Left lung (tissue), 4 donors: ENCODE measurements at regions not wholly inside any gene's neighbourhood (a gene's known extent, or its start where the extent isn't known, plus 50 kb on each side); places are given as distances from the start of the nearest gene placed in this dataset.

Experiments used
- ATAC-seq: fragments of 200-7000 bp; cut with Tn5 transposase; one replicate; pipeline ENCODE4 v1.9.1; 2020; ENCODE audit warnings: moderate library complexity
- DNase-seq, 4 donors: peaks; one replicate each; pipeline ENCODE4 v3.0.0-alpha.2; 2013 to 2020
- H3K27ac ChIP-seq, 2 donors: fragments of 200-600 bp; sonication (generic) in 1 of 2; one replicate each; pipeline versions ENCODE4 v1.5.0 to v1.8.0; 2020 to 2021
- H3K27me3 ChIP-seq, 2 donors: fragments of 200-600 bp; sonication (generic) in 1 of 2; one replicate each; pipeline versions ENCODE4 v1.5.0 to v1.8.0; 2020 to 2021
- H3K36me3 ChIP-seq, 2 donors: fragments of 200-600 bp; sonication (generic) in 1 of 2; one replicate each; pipeline versions ENCODE4 v1.5.0 to v1.8.0; 2020 to 2021
- H3K4me1 ChIP-seq, 2 donors: fragments of 200-600 bp; one replicate each; pipeline ENCODE4 v1.8.0; 2021
- H3K4me3 ChIP-seq, 2 donors: fragments of 200-600 bp; sonication (generic) in 1 of 2; one replicate each; pipeline versions ENCODE4 v1.5.0 to v1.8.0; 2020 to 2021; ENCODE audit warnings: mild to moderate bottlenecking in 1 of 2
- H3K9me3 ChIP-seq, 2 donors: fragments of 200-600 bp; sonication (generic) in 1 of 2; one replicate each; pipeline versions ENCODE4 v1.5.0 to v1.8.0; 2020 to 2021
- CTCF ChIP-seq, 2 donors: fragments of 200-600 bp; sonication (generic) in 1 of 2; IDR thresholded peaks; one replicate each; pipeline versions ENCODE4 v1.5.0 to v1.8.0; 2021; ENCODE audit warnings: antibody characterized with exemption in 2 of 2
- intact Hi-C, 2 donors: fragments of 100-400 bp; cut with DNase I; formaldehyde crosslinking; loops; one replicate each; pipeline versions ENCODE4 v1.11.2 to v1.14.2; 2022
- donor health status: DM: no; HTN: yes; CAD: no.
- donor health status: DM: no; HTN: no; CAD: no.

DNA sequence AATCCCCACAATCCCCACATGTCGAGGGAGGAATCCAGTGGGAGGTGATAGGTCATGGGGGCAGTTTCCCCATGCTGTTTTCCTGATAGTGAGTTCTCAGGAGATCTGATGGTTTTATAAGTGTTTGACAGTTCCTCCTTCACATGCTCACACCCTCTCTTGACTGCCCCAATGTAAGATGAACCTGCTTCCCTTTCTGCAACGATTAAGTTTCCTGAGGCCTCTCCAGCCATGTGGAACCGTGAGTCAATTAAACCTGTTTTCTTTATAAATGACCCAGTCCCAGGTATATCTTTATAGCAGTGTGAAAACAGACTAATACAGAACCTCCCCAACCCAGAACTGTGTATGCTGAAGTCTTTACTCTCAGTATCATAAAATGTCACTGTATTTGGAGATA lies 289.5 kb upstream of the MMADHC start:
- Histone ChIP-seq H3K27me3 (no peaks in the 10 kb centered on the region), H3K36me3 (no peaks in the 10 kb centered on the region), H3K4me3 (no peak overlapping the region), H3K27ac (no peak overlapping the region), H3K9me3 (peaks cover 0 to 5% of the 10 kb centered on the region in 2 donors), H3K4me1 (peaks cover 0 to 4% of the 10 kb centered on the region in 2 donors)
- ATAC-seq = no peak
- DNase-seq = no peak
- intact Hi-C loops = no loop called here
- no peak for TF ChIP-seq CTCF (IDR thresholded peaks at IDR 0.05)

DNA sequence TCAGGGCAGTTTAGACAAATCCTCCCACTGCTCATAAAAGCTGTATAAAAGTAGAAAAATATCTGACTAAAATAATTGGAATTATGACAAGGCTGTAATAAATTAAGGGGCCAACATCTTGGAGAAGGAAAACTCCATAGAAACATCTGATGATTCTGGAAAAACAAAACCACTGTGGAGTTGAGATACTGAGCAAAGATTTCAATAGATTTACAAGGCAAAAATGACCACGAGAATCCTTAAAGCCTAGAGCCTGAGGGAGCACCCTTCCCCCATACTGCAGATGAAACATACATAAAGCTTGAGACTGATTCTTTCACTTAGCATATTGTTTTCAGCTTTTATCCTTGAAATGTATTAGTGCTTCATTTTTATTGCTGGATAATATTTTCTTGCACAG lies 286.4 kb upstream of the MMADHC start:
- Histone ChIP-seq H3K9me3 (peaks cover 0 to 13% of the 10 kb centered on the region in 2 donors), H3K36me3 (no peaks in the 10 kb centered on the region), H3K4me3 (no peak overlapping the region), H3K4me1 (peaks cover 0 to 4% of the 10 kb centered on the region in 2 donors), H3K27me3 (no peaks in the 10 kb centered on the region), H3K27ac (no peak overlapping the region)
- ATAC-seq (no peak), DNase-seq (no peak)
- intact Hi-C loops = no loop called here
- TF ChIP-seq CTCF (IDR thresholded peaks at IDR 0.05) = no peak

DNA sequence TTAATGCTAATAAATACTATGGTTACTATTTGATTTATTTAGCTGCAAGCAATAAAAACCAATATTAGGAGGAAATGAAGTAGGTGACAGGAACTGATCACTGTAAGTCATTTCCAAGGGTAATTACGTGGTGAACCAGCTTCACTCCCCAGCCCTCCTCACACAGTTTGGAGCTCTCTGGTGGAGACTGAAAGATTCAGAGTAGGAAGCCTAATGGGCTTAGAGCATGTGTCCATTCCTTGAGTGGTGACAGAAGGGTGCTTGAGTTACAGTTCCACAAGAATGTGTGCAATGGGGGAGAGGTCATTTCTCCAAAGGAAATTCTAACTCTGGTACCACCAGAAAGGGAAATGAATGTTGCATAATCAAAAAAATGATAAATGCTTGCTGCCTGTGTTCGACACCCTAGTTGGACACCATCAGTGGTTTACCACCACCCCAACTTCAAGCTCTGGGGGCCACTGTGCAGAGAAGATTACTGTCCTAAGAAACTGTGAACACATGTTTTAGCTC lies 285.1 kb upstream of the MMADHC start:
- DNase-seq = no peak
- Histone ChIP-seq H3K27ac (no peak overlapping the region), H3K4me3 (no peak overlapping the region), H3K9me3 (peaks cover 0 to 23% of the 10 kb centered on the region in 2 donors), H3K27me3 (no peaks in the 10 kb centered on the region), H3K36me3 (no peaks in the 10 kb centered on the region), H3K4me1 (peaks cover 0 to 4% of the 10 kb centered on the region in 2 donors)
- peak; percentile 55 for ATAC-seq
- TF ChIP-seq CTCF (IDR thresholded peaks at IDR 0.05) = no peak
- intact Hi-C loops = no loop called here

- no peak for TF ChIP-seq CTCF (IDR thresholded peaks at IDR 0.05)
- no peak overlapping the region for H3K4me3 ChIP-seq
- DNase-seq (no peak), ATAC-seq (no peak)
- H3K9me3 ChIP-seq = peaks cover 0 to 26% of the 10 kb centered on the region in 2 donors
- no peaks in the 10 kb centered on the region for H3K27me3 ChIP-seq
- H3K36me3 ChIP-seq = no peaks in the 10 kb centered on the region
- intact Hi-C loops = no loop called here
- no peak overlapping the region for H3K27ac ChIP-seq
- peaks cover 0 to 4% of the 10 kb centered on the region in 2 donors for H3K4me1 ChIP-seq
Measured at GRCh38 chr2:149872041-149872440, 284.5 kb upstream of the MMADHC start.

DNA sequence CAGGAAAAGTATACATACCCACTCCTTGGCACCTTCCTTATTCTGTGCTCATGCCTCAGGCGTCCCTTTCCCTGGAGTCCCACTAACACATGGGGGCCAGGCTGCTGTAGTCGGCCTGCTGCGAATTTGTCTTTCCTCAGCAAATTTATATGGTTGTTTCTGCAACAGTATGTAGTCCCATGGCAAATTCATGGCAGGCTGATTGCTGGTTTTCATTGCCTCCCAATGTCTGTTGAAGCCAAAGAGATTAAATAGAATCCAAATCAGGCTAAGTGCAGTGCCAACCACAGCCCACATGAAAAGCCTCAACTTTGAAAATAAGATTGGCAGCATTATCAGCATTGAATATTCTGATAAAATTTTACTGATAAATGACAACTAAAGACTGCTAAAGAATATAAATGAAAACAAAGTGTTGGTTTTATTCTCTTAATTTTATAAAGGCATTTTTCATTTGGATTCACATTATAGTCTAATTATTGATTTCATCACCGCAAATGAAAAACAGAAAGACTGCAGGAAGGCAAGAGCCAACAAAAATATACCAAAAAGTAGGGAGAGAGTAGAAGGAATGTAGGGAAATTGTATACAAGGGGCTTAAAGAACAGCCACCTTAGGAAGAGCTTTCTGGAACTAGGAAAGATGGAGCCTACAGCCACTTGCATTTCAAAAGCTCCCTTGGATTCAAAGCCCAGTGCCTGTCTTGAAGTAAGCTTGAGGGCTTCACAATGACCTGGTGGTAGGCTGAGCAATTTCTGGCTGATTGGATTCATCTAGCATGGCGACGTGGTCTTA lies 283.7 kb upstream of the MMADHC start:
- H3K4me1 ChIP-seq = peaks cover 0 to 4% of the 10 kb centered on the region in 2 donors
- H3K27ac ChIP-seq = no peak overlapping the region
- intact Hi-C loops = no loop called here
- H3K9me3 ChIP-seq = peaks cover 0 to 27% of the 10 kb centered on the region in 2 donors
- H3K27me3 ChIP-seq = no peaks in the 10 kb centered on the region
- H3K4me3 ChIP-seq = no peak overlapping the region
- DNase-seq (no peak), ATAC-seq (no peak)
- no peak for TF ChIP-seq CTCF (IDR thresholded peaks at IDR 0.05)
- no peaks in the 10 kb centered on the region for H3K36me3 ChIP-seq
